ENCODE measurements at regions not wholly inside any gene's neighbourhood (a gene's known extent, or its start where the extent isn't known, plus 50 kb on each side); places are given as distances from the start of the nearest gene placed in this dataset.

- DNase-seq: no peak
- intact Hi-C loops (cut with DNase I): no loop called here
Observed at GRCh38 chr15:98567951-98568350, 80.4 kb upstream of the IGF1R start.

DNA sequence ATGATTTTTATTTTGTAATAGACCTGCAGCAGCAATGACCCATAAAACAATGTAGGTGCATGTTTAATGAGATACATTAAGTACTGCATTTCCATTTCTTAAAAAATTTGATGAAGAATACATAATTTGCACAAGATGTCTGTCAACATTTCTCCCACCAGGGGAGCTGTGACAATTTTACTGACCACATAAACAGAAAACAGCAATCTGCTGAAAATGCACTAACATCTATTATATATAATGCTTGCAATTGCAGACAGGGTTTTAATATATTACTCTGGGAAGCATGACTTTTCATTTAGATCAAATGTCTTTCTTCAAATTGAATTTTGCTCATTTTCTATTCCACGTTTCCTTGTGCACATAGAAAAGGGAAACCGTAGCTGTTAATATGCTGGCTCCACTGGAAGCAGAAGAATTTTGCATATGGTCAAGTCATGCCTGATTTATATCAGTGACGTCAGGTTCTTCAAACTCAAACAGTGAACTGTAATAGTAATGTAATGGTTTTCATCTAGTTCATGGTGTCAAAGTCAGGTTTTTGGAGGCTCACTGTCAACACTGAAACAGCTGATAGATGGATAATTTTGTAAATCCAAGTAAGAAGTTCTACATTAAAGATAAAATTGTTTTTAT lies 79.8 kb upstream of the IGF1R start:
- intact Hi-C loops (cut with DNase I): no loop called here

GRCh38 chr15:98570119-98570518 lies 78.2 kb upstream of the IGF1R start:
- intact Hi-C loops (cut with DNase I): no loop called here
- DNase-seq: no peak

More for the DNA sequence above, 79.8 kb upstream of the IGF1R start:
- no peak for DNase-seq

DNA sequence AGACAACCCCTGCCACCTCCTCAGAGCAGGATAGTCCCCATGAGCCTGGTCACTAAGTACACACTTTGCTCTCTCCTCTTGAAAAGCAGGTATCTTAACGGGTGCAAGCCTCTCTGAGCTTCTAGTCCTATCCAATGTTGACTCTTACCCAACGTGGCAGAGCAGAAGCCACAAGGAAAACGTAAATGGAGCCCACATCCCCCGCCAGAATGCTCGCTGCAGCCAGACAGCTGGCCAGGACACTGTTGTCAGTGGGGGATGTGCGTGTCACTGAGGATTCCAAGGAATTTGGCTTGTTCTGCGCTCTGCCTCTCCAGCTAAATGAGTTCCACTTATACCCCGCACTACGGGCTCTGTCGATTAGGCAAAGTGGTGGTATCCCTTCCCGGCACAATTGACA lies 67.8 kb upstream of the IGF1R start:
- no peak for DNase-seq
- intact Hi-C loops (cut with DNase I): no loop called here

GRCh38 chr15:98581715-98582114 lies 66.6 kb upstream of the IGF1R start:
- intact Hi-C loops (cut with DNase I): no loop called here
- DNase-seq: no peak

DNA sequence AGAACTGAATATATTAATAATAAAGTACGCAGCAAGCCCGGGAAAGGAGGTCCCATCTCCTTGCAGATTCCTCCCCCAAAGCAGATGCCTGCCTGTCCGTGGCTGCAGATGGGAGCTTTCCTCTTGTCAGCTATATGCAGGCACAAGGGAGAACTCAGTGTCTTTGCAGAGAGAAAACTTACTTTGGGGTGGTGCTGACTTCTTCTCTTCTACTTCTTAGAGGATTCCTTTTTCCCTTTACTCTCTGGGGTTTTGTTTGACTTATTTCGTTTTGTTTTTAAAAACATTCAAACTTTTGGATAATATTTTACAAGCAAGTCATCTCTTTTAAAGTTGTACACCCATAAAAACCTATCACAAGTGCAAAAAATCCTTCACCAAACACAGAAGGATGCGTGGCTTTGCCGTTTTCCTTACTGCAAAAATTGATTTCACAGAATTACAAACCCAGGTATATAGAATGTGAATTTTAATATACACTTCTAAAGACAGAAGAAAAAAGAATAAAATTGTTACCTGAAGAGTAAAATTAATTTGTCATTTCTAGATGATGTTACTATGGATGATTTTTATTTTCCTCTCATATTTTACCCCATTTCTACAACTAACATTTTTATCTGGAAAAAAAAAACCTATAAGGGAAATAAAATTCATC lies 65.3 kb upstream of the IGF1R start:
- no peak for DNase-seq
- intact Hi-C loops (cut with DNase I): no loop called here

DNA sequence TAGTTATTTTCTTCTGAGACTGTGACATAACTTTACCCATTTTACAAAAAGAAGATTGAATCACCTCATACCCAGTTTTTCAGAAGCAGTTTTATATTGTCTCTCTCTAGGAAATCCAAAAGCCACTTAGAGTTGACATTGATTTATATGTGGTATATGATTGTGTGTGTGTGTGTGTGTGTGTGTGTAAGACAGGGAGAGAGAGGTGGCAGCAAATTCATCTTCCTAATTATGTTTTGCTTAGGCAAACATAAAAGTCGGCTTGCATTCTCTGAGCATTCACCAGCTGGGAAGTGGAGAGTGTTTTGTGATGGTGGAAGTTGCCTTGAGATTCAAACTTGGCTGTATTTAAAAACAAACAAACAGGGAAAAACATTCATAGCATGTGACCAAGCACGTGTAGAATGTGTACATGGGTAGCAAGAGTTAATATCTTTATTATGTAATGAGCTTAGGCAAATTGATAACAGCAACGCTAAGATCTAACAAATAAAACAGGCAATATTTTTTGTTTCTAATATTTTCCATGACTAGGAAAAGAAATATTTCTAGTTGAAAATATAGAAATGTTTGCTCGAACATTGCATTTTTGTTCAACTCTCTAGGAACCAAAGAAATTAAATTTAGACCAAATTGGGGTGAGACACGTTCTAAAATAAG lies 64.4 kb upstream of the IGF1R start:
- no peak for DNase-seq
- intact Hi-C loops (cut with DNase I): no loop called here

- DNase-seq: no peak
Observed at GRCh38 chr15:98586066-98586465, 62.3 kb upstream of the IGF1R start.

GRCh38 chr15:98592136-98592535 lies 56.2 kb upstream of the IGF1R start:
- intact Hi-C loops (cut with DNase I): no loop called here
- DNase-seq: no peak

More at GRCh38 chr15:98586066-98586465, 62.3 kb upstream of the IGF1R start:
- intact Hi-C loops (cut with DNase I): no loop called here

- intact Hi-C loops (cut with DNase I): no loop called here
- no peak for DNase-seq
Observed at GRCh38 chr15:98596131-98596530, 52.2 kb upstream of the IGF1R start.

DNA sequence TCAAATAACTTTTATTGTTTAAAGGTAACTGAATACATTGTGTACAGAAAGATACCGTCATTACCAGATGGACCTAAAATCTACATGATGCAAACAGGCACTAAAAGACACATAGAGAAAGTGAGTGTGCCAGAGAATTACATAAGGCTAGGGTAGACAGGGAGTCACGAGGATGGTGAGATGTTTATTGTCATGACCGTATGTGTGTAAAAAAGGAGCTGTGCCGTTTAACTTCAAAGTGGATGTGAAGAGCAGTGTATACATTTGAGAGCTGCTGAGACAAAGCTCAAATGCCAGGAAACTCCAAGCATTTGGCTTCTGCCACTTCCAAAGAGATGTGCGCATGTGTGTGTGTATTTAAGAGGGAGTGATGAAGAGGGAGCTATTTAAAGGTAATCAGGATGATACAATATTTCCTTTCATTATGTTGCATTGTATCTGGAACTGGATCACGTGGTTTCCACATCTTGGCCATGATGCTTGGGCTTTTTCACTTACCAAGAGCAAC lies 51.4 kb upstream of the IGF1R start:
- DNase-seq: no peak
- intact Hi-C loops (cut with DNase I): no loop called here

GRCh38 chr15:98597666-98598065 lies 50.7 kb upstream of the IGF1R start:
- intact Hi-C loops (cut with DNase I): no loop called here
- DNase-seq: no peak
